ENCODE measurements at regions not wholly inside any gene's neighbourhood (a gene's known extent, or its start where the extent isn't known, plus 50 kb on each side); places are given as distances from the start of the nearest gene placed in this dataset.

GRCh38 chr16:66309215-66309807 is 57.2 kb upstream of the CDH5 start:
- BruUV-seq (replicated peaks): no TSS peak
- in situ Hi-C loops (cut with MboI; ENCODE audit: low sequenced_read_pairs): no loop called here

More at GRCh38 chr16:66309215-66309807, 57.2 kb upstream of the CDH5 start:
- H3K23ac ChIP-seq (ENCODE audit: low read depth, low read length): no peak overlapping the region
- H2BK5ac ChIP-seq (ENCODE audit: low read depth, low read length, poor library complexity, severe bottlenecking): no peak overlapping the region
- no peak overlapping the region for H2AFZ ChIP-seq (replicated peaks; ENCODE audit: low read length, poor library complexity)
- no peaks in the 10 kb centered on the region for H3K4me1 ChIP-seq (ENCODE audit: control insufficient read depth, insufficient read depth, low read length)
- no peaks in the 10 kb centered on the region for H4K20me1 ChIP-seq (ENCODE audit: insufficient read depth, low read length)
- no peaks in the 10 kb centered on the region for H3K36me3 ChIP-seq (ENCODE audit: control insufficient read depth, insufficient read depth, low read length)
- TF ChIP-seq MXI1 (IDR thresholded peaks at IDR 0.05; ENCODE audit: borderline replicate concordance, low read depth, low read length) (no peak), RAD21 (IDR thresholded peaks at IDR 0.05; ENCODE audit: low read length) (no peak), USF2 (IDR thresholded peaks at IDR 0.05; ENCODE audit: low read depth, low read length) (no peak), MAFK (IDR thresholded peaks at IDR 0.05; ENCODE audit: low read depth, low read length) (no peak), MAZ (IDR thresholded peaks at IDR 0.05; ENCODE audit: borderline replicate concordance, low read depth, low read length) (no peak), BHLHE40 (IDR thresholded peaks at IDR 0.05; ENCODE audit: low read depth, low read length) (no peak), CEBPB (IDR thresholded peaks at IDR 0.05; ENCODE audit: low read depth, low read length) (no peak), CHD1 (IDR thresholded peaks at IDR 0.05; ENCODE audit: low read depth, low read length) (no peak), FOS (IDR thresholded peaks at IDR 0.05; ENCODE audit: low read depth, low read length) (no peak), SMC3 (IDR thresholded peaks at IDR 0.05; ENCODE audit: low read depth, low read length) (no peak), CTCF (conservative IDR thresholded peaks at IDR 0.05; ENCODE audit: low read depth, low read length) (no peak), ELK1 (IDR thresholded peaks at IDR 0.05; ENCODE audit: borderline replicate concordance, low read depth, low read length) (no peak), RCOR1 (IDR thresholded peaks at IDR 0.05; ENCODE audit: insufficient replicate concordance, low read length) (no peak), RFX5 (IDR thresholded peaks at IDR 0.05; ENCODE audit: low read depth, low read length) (no peak), NFE2L2 (IDR thresholded peaks at IDR 0.05; ENCODE audit: low read depth, low read length) (no peak), POLR2A (IDR thresholded peaks at IDR 0.05; ENCODE audit: low read depth, low read length) (no peak)
- H2AK5ac ChIP-seq (ENCODE audit: low read depth, low read length): no peak overlapping the region
- ChIA-PET POLR2A (ENCODE audit: unreplicated experiment) (no interaction called here), CTCF (no interaction called here)
- H3K9me1 ChIP-seq (ENCODE audit: insufficient read depth, low read length): 0 out of 2 replicates have a peak, but pooled peaks cover 2% of the 10 kb centered on the region
- H3K4ac ChIP-seq (ENCODE audit: low read depth, low read length): no peak overlapping the region
- no peak overlapping the region for H3K56ac ChIP-seq (ENCODE audit: extremely low read depth, insufficient read depth, low read length)
- H4K8ac ChIP-seq (ENCODE audit: low read depth in 2 of 2, low read length in 2 of 2): no peak overlapping the region
- H3K18ac ChIP-seq (ENCODE audit: low read depth, low read length): no peak overlapping the region
- no peak overlapping the region for H3K27ac ChIP-seq (ENCODE audit: insufficient read depth, low read length)
- H2BK120ac ChIP-seq (ENCODE audit: low read depth, low read length): no peak overlapping the region
- no peak overlapping the region for H3K4me3 ChIP-seq (ENCODE audit: insufficient read depth, low read depth, low read length)
- H3K4me2 ChIP-seq (ENCODE audit: low read depth, low read length): no peak overlapping the region
- 60% methylated on average over 2 of the region's 15 CpGs; no CpG with 5 or more reads in 1 of the 2 experiments for whole genome bisulfite sequencing, 2 experiments (ENCODE audit: extremely low coverage in 2 of 2, insufficient read length in 1 of 2)
- ATAC-seq (ENCODE audit: low read depth) (no peak), DNase-seq (no peak)
- H3K9ac ChIP-seq (ENCODE audit: low read depth, low read length): no peak overlapping the region
- no peak overlapping the region for H2AK9ac ChIP-seq (replicated peaks; ENCODE audit: low read depth, low read length, poor library complexity)
- intact Hi-C loops (cut with micrococcal nuclease): no loop called here
- H3K79me1 ChIP-seq (ENCODE audit: low read depth in 1 of 2, low read length in 2 of 2): no peaks in the 10 kb centered on the region
- dilution Hi-C loops (cut with HindIII; ENCODE audit: low sequenced_read_pairs, unreplicated experiment): no loop called here
- no peak overlapping the region for H2BK20ac ChIP-seq (ENCODE audit: low read depth, low read length)
- no peak overlapping the region for H4K91ac ChIP-seq (ENCODE audit: insufficient read depth, low read depth, low read length)
- no peak overlapping the region for H2BK15ac ChIP-seq (ENCODE audit: low read depth, low read length)
- H3K9me3 ChIP-seq (ENCODE audit: control insufficient read depth, insufficient read depth, low read length): no peaks in the 10 kb centered on the region
- H3K27me3 ChIP-seq (ENCODE audit: control insufficient read depth, insufficient read depth, low read length): peaks cover 57% of the 10 kb centered on the region
- H3K14ac ChIP-seq (replicated peaks; ENCODE audit: low read depth, low read length): no peak overlapping the region
- no peak overlapping the region for H4K5ac ChIP-seq (ENCODE audit: low read depth, low read length)
